Upper lobe of right lung (tissue), 1 donor: ENCODE measurements at regions not wholly inside any gene's neighbourhood (a gene's known extent, or its start where the extent isn't known, plus 50 kb on each side); places are given as distances from the start of the nearest gene placed in this dataset.

Source experiments
- ATAC-seq: fragments of 200-7000 bp; cut with Tn5 transposase; one replicate; pipeline ENCODE4 v1.9.1; 2020; ENCODE audit warnings: mild to moderate bottlenecking, moderate library complexity
- DNase-seq: peaks from one replicate; pipeline ENCODE4 v3.0.0-alpha.2; 2020
- H3K27ac ChIP-seq: fragments of 200-600 bp; one replicate; pipeline ENCODE4 v1.8.0; 2022
- H3K27me3 ChIP-seq: fragments of 200-600 bp; one replicate; pipeline ENCODE4 v1.8.0; 2022; ENCODE audit warnings: mild to moderate bottlenecking
- H3K36me3 ChIP-seq: fragments of 200-600 bp; one replicate; pipeline ENCODE4 v1.8.0; 2022
- H3K4me1 ChIP-seq: fragments of 200-600 bp; one replicate; pipeline ENCODE4 v1.8.0; 2022
- H3K4me3 ChIP-seq: fragments of 200-600 bp; one replicate; pipeline ENCODE4 v1.8.0; 2022; ENCODE audit warnings: mild to moderate bottlenecking
- H3K9me3 ChIP-seq: fragments of 200-600 bp; one replicate; pipeline ENCODE4 v1.8.0; 2022
- CTCF ChIP-seq: fragments of 200-600 bp; IDR thresholded peaks from one replicate; pipeline ENCODE4 v1.8.0; 2022; ENCODE audit warnings: antibody characterized with exemption
- intact Hi-C: fragments of 100-400 bp; cut with DNase I; formaldehyde crosslinking; loops from one replicate; pipeline ENCODE4 v1.11.0; 2022
- donor health status: DM: no; HTN: yes; CAD: no; lungs with severe emphysema.

- no peaks in the 10 kb centered on the region for H3K9me3 ChIP-seq
- no peak for DNase-seq
- ATAC-seq: no peak
- H3K36me3 ChIP-seq: no peaks in the 10 kb centered on the region
- no peaks in the 10 kb centered on the region for H3K4me1 ChIP-seq
- H3K27ac ChIP-seq: no peak overlapping the region
- no peaks in the 10 kb centered on the region for H3K27me3 ChIP-seq
- TF ChIP-seq CTCF: no peak
- no peak overlapping the region for H3K4me3 ChIP-seq
- intact Hi-C loops: no loop called here
Observed at GRCh38 chr13:97520061-97520460, 86.1 kb downstream of the RAP2A start.

GRCh38 chr13:97520866-97521265, 86.9 kb downstream of the RAP2A start:
- Histone ChIP-seq H3K4me3 (no peak overlapping the region), H3K27ac (no peak overlapping the region), H3K36me3 (no peaks in the 10 kb centered on the region), H3K27me3 (no peaks in the 10 kb centered on the region), H3K9me3 (no peaks in the 10 kb centered on the region), H3K4me1 (no peaks in the 10 kb centered on the region)
- ATAC-seq: no peak
- intact Hi-C loops: no loop called here
- DNase-seq: no peak
- TF ChIP-seq CTCF: no peak

DNA sequence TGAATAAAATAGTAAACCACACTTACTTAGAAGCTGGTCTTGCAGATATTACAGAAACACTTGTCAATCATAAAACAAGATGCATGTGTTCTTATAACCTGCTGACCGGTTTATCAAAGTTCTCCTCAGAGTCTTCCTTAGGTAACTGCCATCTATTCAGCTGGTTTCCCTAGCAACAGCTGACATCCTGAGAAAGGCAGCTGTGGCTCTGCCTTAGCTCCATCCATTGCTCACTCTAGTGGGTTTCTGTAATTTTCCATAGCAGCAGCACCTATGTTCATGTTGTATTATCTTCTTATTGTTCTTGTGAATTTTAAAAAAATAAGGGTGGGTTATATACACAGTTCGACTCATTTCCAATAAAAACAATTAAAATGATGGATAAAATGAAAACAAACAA, 87.8 kb downstream of the RAP2A start:
- no peaks in the 10 kb centered on the region for H3K4me1 ChIP-seq
- H3K27me3 ChIP-seq: no peaks in the 10 kb centered on the region
- H3K4me3 ChIP-seq: no peak overlapping the region
- no peak overlapping the region for H3K27ac ChIP-seq
- DNase-seq (no peak), ATAC-seq (no peak)
- TF ChIP-seq CTCF: no peak
- intact Hi-C loops: no loop called here
- no peaks in the 10 kb centered on the region for H3K9me3 ChIP-seq
- no peaks in the 10 kb centered on the region for H3K36me3 ChIP-seq

DNA sequence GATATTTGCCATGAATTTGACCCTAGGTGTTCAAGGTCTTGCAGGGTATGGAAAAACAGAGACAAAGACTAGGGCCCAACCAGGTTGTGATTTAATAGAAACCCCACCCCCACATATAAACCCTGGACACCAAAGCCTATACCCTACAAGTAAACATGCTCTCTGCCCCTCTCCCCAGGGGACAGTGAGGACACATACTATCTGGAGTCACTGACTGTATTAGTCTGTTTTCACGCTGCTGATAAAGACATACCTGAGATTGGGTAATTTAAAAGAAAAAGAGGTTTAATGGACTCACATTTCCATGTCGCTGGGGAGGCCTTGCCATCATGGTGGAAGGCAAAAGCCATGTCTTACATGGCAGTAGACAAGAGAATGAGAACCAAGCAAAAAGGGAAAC, 88.3 kb downstream of the RAP2A start:
- no peaks in the 10 kb centered on the region for H3K9me3 ChIP-seq
- no peak for TF ChIP-seq CTCF
- H3K36me3 ChIP-seq: no peaks in the 10 kb centered on the region
- ATAC-seq: no peak
- H3K4me1 ChIP-seq: no peaks in the 10 kb centered on the region
- H3K27ac ChIP-seq: no peak overlapping the region
- no peak for DNase-seq
- intact Hi-C loops: no loop called here
- H3K4me3 ChIP-seq: no peak overlapping the region
- no peaks in the 10 kb centered on the region for H3K27me3 ChIP-seq

DNA sequence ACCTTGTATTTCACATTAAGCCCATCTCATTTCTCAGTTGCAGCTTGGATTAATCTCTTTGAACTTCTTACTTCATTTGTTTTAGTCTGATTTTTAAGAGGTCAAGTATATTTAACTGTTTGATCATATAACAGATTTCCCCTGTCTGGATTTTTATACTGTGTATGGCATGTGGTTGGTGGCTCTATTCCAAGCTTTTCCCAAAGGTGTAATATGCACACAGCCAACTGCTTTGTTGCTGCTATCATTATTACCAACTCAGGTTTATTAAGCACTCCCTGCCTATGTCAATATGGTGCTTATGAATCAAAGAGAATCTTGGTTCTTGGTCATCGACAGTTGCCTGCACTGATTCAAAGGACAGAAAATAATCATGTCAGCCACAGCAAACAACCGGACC, 92.6 kb downstream of the RAP2A start:
- Histone ChIP-seq H3K9me3 (no peaks in the 10 kb centered on the region), H3K27me3 (no peaks in the 10 kb centered on the region), H3K4me3 (no peak overlapping the region), H3K27ac (no peak overlapping the region), H3K4me1 (no peaks in the 10 kb centered on the region), H3K36me3 (no peaks in the 10 kb centered on the region)
- intact Hi-C loops: no loop called here
- TF ChIP-seq CTCF: no peak
- no peak for DNase-seq
- no peak for ATAC-seq

DNA sequence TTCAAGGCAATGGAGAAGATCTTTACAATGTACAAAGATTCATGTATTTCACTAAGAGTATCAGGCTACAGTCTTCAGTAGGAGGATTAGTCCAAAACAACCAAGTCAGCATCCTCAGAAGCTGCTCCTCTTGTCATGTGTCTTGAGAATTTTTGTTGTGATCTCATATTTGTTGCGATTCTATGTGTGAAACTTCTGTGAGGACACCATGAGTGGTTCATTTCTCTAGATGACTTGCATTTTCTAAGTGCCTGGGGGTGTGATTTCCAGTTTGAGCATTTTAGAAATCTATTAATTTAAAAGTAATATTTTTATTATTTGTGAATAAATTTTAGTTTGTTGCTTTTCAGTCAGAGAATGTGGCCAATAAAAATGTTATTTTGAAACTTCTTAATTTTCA, 94.5 kb downstream of the RAP2A start:
- no peaks in the 10 kb centered on the region for H3K9me3 ChIP-seq
- intact Hi-C loops: no loop called here
- no peaks in the 10 kb centered on the region for H3K4me1 ChIP-seq
- DNase-seq: no peak
- no peaks in the 10 kb centered on the region for H3K27me3 ChIP-seq
- ATAC-seq: no peak
- H3K36me3 ChIP-seq: no peaks in the 10 kb centered on the region
- no peak overlapping the region for H3K27ac ChIP-seq
- H3K4me3 ChIP-seq: no peak overlapping the region
- no peak for TF ChIP-seq CTCF
